DND-41 (cell line): ENCODE measurements at regions not wholly inside any gene's neighbourhood (a gene's known extent, or its start where the extent isn't known, plus 50 kb on each side); places are given as distances from the start of the nearest gene placed in this dataset.

Source experiments
- ATAC-seq: fragments of 200-7000 bp; cut with Tn5 transposase; 3 replicates; pipeline ENCODE4 v1.9.1; 2021; ENCODE audit warnings: low read depth; ENCODE audit not compliant: insufficient read depth
- DNase-seq: peaks from one replicate; pipeline ENCODE4 v3.0.0-alpha.2; 2020
- H2AFZ ChIP-seq: 2 replicates; pipeline ENCODE4 v1.6.0; 2012; ENCODE audit warnings: low read depth, low read length
- H3K27ac ChIP-seq: 2 replicates; pipeline ENCODE4 v1.5.1; 2012; ENCODE audit warnings: low read length, inconsistent platforms
- H3K27me3 ChIP-seq: fragments of 200-600 bp; sonication (generic); 2 replicates; pipeline ENCODE4 v1.6.0; 2012; ENCODE audit warnings: low read length, mild to moderate bottlenecking, inconsistent platforms; ENCODE audit not compliant: insufficient read depth, poor library complexity
- H3K36me3 ChIP-seq: 2 replicates; pipeline ENCODE4 v1.5.1; 2012; ENCODE audit warnings: low read length, inconsistent platforms; ENCODE audit not compliant: insufficient read depth
- H3K4me1 ChIP-seq: 2 replicates; pipeline ENCODE4 v1.5.1; 2012; ENCODE audit warnings: mild to moderate bottlenecking, low read length; ENCODE audit not compliant: insufficient read depth
- H3K4me2 ChIP-seq: 2 replicates; pipeline ENCODE4 v1.6.0; 2012; ENCODE audit warnings: mild to moderate bottlenecking, moderate library complexity, low read length, inconsistent platforms; ENCODE audit not compliant: insufficient read depth
- H3K4me3 ChIP-seq, 2 experiments: fragments of 200-600 bp in 1 of 2; shearing (Covaris generic) in 1 of 2; 2 replicates each; pipeline ENCODE4 v1.5.1; 2012 to 2016; ENCODE audit warnings: inconsistent platforms in 2 of 2, low read length in 2 of 2, mild to moderate bottlenecking in 2 of 2, low read depth in 1 of 2, moderate library complexity in 1 of 2
- H3K79me2 ChIP-seq: 2 replicates; pipeline ENCODE4 v1.6.0; 2012; ENCODE audit warnings: low read length, inconsistent platforms; ENCODE audit not compliant: insufficient read depth
- H3K9ac ChIP-seq: 2 replicates; pipeline ENCODE4 v1.6.0; 2012; ENCODE audit warnings: low read depth, mild to moderate bottlenecking, inconsistent platforms, low read length, moderate library complexity
- H3K9me3 ChIP-seq: 2 replicates; pipeline ENCODE4 v1.5.1; 2012; ENCODE audit warnings: low read length, moderate library complexity, mild to moderate bottlenecking, inconsistent platforms; ENCODE audit not compliant: insufficient read depth, severe bottlenecking
- H4K20me1 ChIP-seq: 2 replicates; pipeline ENCODE4 v1.6.0; 2012; ENCODE audit warnings: low read length; ENCODE audit not compliant: insufficient read depth
- CTCF ChIP-seq: IDR thresholded peaks from 2 replicates; pipeline ENCODE4 v1.5.1; 2012; ENCODE audit warnings: borderline replicate concordance, low read length, moderate library complexity, mild to moderate bottlenecking; ENCODE audit not compliant: poor library complexity, severe bottlenecking; ENCODE audit errors: extremely low read depth
- EZH2 ChIP-seq: IDR thresholded peaks from 3 replicates; pipeline ENCODE4 v1.6.1; 2012; ENCODE audit warnings: borderline replicate concordance, low read depth, mild to moderate bottlenecking, moderate library complexity, low read length, inconsistent platforms; ENCODE audit not compliant: severe bottlenecking

GRCh38 chr11:121842192-121842585, 273.8 kb downstream of the BLID start:
- DNase-seq (no peak), ATAC-seq (no peak)
- Histone ChIP-seq H3K27me3 (peaks cover 6% of the 10 kb centered on the region), H3K79me2 (no peaks in the 10 kb centered on the region), H3K4me3 (no peak overlapping the region), H4K20me1 (no peaks in the 10 kb centered on the region), H3K4me1 (no peaks in the 10 kb centered on the region), H2AFZ (no peak overlapping the region), H3K27ac (no peak overlapping the region), H3K4me2 (no peak overlapping the region), H3K36me3 (no peaks in the 10 kb centered on the region), H3K9ac (no peak overlapping the region), H3K9me3 (no peaks in the 10 kb centered on the region)
- TF ChIP-seq CTCF: no peak

- Histone ChIP-seq H3K9ac (no peak overlapping the region), H3K27me3 (peaks cover 6% of the 10 kb centered on the region), H3K4me3 (no peak overlapping the region), H2AFZ (no peak overlapping the region), H3K9me3 (no peaks in the 10 kb centered on the region), H3K4me1 (no peaks in the 10 kb centered on the region), H3K4me2 (no peak overlapping the region), H3K36me3 (no peaks in the 10 kb centered on the region), H3K27ac (no peak overlapping the region), H4K20me1 (no peaks in the 10 kb centered on the region), H3K79me2 (no peaks in the 10 kb centered on the region)
- TF ChIP-seq CTCF (no peak), EZH2 (no peak)
- DNase-seq (no peak), ATAC-seq (no peak)
These were observed 274.4 kb downstream of the BLID start for GRCh38 chr11:121841487-121842191.

GRCh38 chr11:121839781-121840180, 276.2 kb downstream of the BLID start:
- TF ChIP-seq EZH2: no peak
- no peak for TF ChIP-seq CTCF
- no peaks in the 10 kb centered on the region for H4K20me1 ChIP-seq
- ATAC-seq (no peak), DNase-seq (no peak)
- H3K79me2 ChIP-seq: no peaks in the 10 kb centered on the region
- no peaks in the 10 kb centered on the region for H3K36me3 ChIP-seq
- H3K9me3 ChIP-seq: no peaks in the 10 kb centered on the region
- H3K4me1 ChIP-seq: no peaks in the 10 kb centered on the region
- no peak overlapping the region for H3K4me3 ChIP-seq
- no peak overlapping the region for H3K9ac ChIP-seq
- H3K27me3 ChIP-seq: peaks cover 6% of the 10 kb centered on the region
- no peak overlapping the region for H2AFZ ChIP-seq
- no peak overlapping the region for H3K4me2 ChIP-seq
- H3K27ac ChIP-seq: no peak overlapping the region

GRCh38 chr11:121838571-121838970, 277.4 kb downstream of the BLID start:
- Histone ChIP-seq H3K9ac (no peak overlapping the region), H3K27me3 (peaks cover 6% of the 10 kb centered on the region), H3K36me3 (no peaks in the 10 kb centered on the region), H2AFZ (no peak overlapping the region), H3K9me3 (peaks cover 2% of the 10 kb centered on the region), H4K20me1 (no peaks in the 10 kb centered on the region), H3K4me2 (no peak overlapping the region), H3K79me2 (no peaks in the 10 kb centered on the region), H3K27ac (no peak overlapping the region), H3K4me3 (no peak overlapping the region), H3K4me1 (no peaks in the 10 kb centered on the region)
- TF ChIP-seq CTCF: no peak
- TF ChIP-seq EZH2: no peak
- DNase-seq: no peak
- ATAC-seq: no peak
